ENCODE measurements at regions not wholly inside any gene's neighbourhood (a gene's known extent, or its start where the extent isn't known, plus 50 kb on each side); places are given as distances from the start of the nearest gene placed in this dataset.

DNA sequence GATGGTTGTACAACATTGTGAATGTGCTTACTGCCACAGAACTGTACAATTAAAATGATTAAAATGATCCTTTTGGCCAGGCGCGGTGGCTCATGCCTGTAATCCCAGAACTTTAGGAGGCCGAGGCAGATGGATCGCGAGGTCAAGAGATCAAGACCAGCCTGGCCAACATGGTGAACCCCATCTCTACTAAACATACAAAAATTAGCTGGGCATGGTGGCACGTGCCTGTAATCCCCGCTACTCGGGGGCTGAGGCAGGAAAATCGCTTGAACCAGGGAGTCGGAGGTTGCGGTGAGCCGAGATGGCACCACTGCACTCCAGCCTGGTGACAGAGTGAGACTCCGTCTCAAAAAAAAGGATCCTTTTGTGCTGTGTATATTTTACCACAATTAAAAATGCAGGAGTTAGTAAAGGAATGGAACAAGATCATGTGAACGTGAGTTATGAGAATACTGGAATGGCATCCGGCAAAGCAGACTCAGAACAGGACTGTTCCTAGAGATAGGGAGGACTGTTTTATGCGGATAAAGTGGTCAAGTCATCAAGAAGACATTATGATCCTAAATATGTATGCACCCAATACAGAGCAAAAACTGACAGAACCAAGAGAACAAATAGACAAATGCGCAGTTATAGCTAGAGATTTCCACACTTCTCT, 58.0 kb upstream of the CLDN5 start:
- TF ChIP-seq POLR2AphosphoS5 (IDR thresholded peaks at IDR 0.05; ENCODE audit: low read depth, low read length) (no peak), REST (IDR thresholded peaks at IDR 0.05; ENCODE audit: insufficient read depth in 1 of 2, low read depth in 2 of 2, low read length in 1 of 2) (no peak)
- TF ChIP-seq, protein P1, sequence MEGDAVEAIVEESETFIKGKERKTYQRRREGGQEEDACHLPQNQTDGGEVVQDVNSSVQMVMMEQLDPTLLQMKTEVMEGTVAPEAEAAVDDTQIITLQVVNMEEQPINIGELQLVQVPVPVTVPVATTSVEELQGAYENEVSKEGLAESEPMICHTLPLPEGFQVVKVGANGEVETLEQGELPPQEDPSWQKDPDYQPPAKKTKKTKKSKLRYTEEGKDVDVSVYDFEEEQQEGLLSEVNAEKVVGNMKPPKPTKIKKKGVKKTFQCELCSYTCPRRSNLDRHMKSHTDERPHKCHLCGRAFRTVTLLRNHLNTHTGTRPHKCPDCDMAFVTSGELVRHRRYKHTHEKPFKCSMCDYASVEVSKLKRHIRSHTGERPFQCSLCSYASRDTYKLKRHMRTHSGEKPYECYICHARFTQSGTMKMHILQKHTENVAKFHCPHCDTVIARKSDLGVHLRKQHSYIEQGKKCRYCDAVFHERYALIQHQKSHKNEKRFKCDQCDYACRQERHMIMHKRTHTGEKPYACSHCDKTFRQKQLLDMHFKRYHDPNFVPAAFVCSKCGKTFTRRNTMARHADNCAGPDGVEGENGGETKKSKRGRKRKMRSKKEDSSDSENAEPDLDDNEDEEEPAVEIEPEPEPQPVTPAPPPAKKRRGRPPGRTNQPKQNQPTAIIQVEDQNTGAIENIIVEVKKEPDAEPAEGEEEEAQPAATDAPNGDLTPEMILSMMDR (IDR thresholded peaks at IDR 0.05) = no peak
- in situ Hi-C loops (cut with HindIII; ENCODE audit: low pct_unique_long_range_greater_than_20kb, low sequenced_read_pairs) = no loop called here
- Histone ChIP-seq H3K27ac (ENCODE audit: low read length) (no peak overlapping the region), H3K4me3 (ENCODE audit: low read depth in 2 of 2, low read length in 2 of 2) (no peak overlapping the region), H3K36me3 (ENCODE audit: control insufficient read depth, insufficient read depth, low read length) (no peaks in the 10 kb centered on the region), H3K27me3 (ENCODE audit: control insufficient read depth, insufficient read depth, low read length) (no peaks in the 10 kb centered on the region), H3K4me1 (ENCODE audit: control insufficient read depth, insufficient read depth, low read length) (no peaks in the 10 kb centered on the region), H3K9me3 (ENCODE audit: control insufficient read depth, insufficient read depth, low read depth, low read length) (no peaks in the 10 kb centered on the region)
- POLR2A ChIA-PET = no interaction called here
- BruUV-seq (replicated peaks) = no TSS peak
- intact Hi-C loops (cut with micrococcal nuclease; ENCODE audit: unreplicated experiment) = no loop called here
- CTCF ChIA-PET = no interaction called here
- DNase-seq (ENCODE audit: low read depth, low spot score) (no peak), ATAC-seq (no peak)

DNA sequence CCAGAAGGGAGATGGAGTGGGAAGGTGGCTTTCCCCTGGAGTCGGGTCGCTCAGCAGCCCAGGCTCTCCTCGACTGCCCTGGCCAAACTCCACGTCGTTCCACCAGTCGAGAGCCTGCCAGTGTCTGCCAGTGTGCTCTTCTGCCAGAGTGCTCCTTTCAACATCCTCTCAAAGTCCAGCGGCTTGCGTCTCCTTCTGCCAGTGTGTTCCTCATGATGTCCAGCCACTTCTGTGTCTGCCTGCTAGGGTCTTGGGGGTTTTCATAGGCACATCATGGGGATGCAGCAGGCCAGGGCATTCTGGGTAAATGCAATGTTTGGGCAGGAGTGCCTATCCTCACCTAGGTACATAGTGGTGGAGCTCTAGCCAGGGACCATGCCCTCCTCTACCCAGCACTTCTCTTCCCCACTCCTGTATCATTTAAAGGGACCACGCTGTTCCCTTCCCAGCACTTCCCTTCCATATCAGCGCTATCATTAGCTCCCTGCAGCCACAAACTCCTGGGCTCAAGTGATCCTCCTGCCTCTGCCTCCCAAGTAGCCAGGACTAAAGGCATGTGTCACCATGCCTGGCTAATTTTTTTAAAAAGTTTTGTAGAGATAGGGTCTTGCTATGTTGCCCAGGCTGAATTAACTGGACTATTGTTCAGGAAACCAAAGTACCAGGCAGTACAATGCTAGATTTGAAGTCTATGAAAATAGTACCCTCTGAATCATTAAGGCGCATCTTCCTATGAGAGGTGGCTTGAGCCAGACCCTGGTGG, 62.9 kb upstream of the CLDN5 start:
- no peaks in the 10 kb centered on the region for H3K4me1 ChIP-seq (ENCODE audit: control insufficient read depth, insufficient read depth, low read length)
- ChIA-PET CTCF (no interaction called here), POLR2A (no interaction called here)
- H3K36me3 ChIP-seq (ENCODE audit: control insufficient read depth, insufficient read depth, low read length) = no peaks in the 10 kb centered on the region
- no peak for DNase-seq (ENCODE audit: low read depth, low spot score)
- no peak overlapping the region for H3K4me3 ChIP-seq (ENCODE audit: low read depth in 2 of 2, low read length in 2 of 2)
- no peaks in the 10 kb centered on the region for H3K27me3 ChIP-seq (ENCODE audit: control insufficient read depth, insufficient read depth, low read length)
- ATAC-seq = no peak
- TF ChIP-seq SIN3A (IDR thresholded peaks at IDR 0.05; ENCODE audit: borderline replicate concordance, insufficient read depth, low read depth, low read length) (no peak), REST (IDR thresholded peaks at IDR 0.05; ENCODE audit: insufficient read depth in 1 of 2, low read depth in 2 of 2, low read length in 1 of 2) (no peak), POLR2AphosphoS5 (IDR thresholded peaks at IDR 0.05; ENCODE audit: low read depth, low read length) (no peak), TCF7L2 (IDR thresholded peaks at IDR 0.05; ENCODE audit: low read depth, low read length) (no peak)
- TF ChIP-seq, protein P1 (IDR thresholded peaks at IDR 0.05) = no peak
- in situ Hi-C loops (cut with HindIII; ENCODE audit: low pct_unique_long_range_greater_than_20kb, low sequenced_read_pairs) = no loop called here
- no TSS peak for BruUV-seq (replicated peaks)
- H3K27ac ChIP-seq (ENCODE audit: low read length) = no peak overlapping the region
- intact Hi-C loops (cut with micrococcal nuclease; ENCODE audit: unreplicated experiment) = no loop called here
- no peaks in the 10 kb centered on the region for H3K9me3 ChIP-seq (ENCODE audit: control insufficient read depth, insufficient read depth, low read depth, low read length)

Data from Panc1 (cell line).